ENCODE measurements at regions not wholly inside any gene's neighbourhood (a gene's known extent, or its start where the extent isn't known, plus 50 kb on each side); places are given as distances from the start of the nearest gene placed in this dataset.

DNA sequence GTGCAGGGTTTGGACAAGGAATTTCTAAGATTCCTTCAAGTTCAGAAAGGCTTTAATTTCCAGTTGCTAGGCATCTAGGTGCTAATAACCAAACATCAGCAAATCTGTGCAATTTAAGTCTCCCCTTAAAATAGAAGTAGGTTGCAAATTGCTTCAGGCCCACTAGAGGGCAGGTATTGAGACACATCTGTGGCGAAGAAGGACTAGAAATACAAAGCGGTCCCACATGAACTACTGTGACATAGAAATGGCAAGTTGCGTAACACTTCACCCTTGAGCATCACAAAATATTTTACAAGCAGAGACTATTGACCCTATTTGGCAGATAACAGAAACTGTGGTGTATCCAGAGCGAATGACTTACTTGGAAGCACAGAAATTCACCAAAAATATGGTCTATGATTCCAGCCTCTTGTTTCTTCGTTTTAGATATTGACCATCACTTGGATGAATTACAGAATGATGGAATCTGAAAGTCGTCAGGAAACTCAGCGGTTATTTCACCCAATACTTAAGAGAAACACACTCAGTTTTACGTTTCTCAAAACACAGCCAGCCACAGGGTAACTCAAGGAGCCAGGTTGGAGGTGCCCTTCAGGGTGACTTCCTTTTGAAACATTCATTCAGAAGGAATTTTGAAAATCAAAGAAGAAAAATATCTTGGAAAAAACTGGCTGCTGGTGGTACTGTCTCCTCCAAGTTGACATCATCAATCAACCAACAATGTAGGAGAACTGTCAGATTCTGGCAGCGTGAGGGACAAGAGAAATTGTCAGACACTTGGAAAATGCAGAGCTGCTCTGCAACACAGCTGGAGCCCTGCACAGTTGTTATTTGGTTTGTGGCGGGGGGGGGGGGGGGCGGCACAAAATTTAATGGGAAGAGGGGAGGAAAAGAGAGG lies 256.3 kb upstream of the MINDY3 start:
- peak; percentile 5 for DNase-seq (ENCODE audit: low read depth)
- peak; percentile 69 for TF ChIP-seq CTCF (IDR thresholded peaks at IDR 0.05; ENCODE audit: low read depth, low read length, missing control alignments)
- H3K4me3 ChIP-seq (ENCODE audit: low read depth, low read length) = no peak overlapping the region

- no peak overlapping the region for H3K4me3 ChIP-seq (ENCODE audit: low read depth, low read length)
- no peak for DNase-seq (ENCODE audit: low read depth)
- no peak for TF ChIP-seq CTCF (IDR thresholded peaks at IDR 0.05; ENCODE audit: low read depth, low read length, missing control alignments)
Measured at GRCh38 chr10:16117305-16117695, 257.0 kb upstream of the MINDY3 start.

GRCh38 chr10:16119445-16119844 lies 259.1 kb upstream of the MINDY3 start:
- no peak overlapping the region for H3K4me3 ChIP-seq (ENCODE audit: low read depth, low read length)
- DNase-seq (ENCODE audit: low read depth) = no peak
- TF ChIP-seq CTCF (IDR thresholded peaks at IDR 0.05; ENCODE audit: low read depth, low read length, missing control alignments) = no peak

DNA sequence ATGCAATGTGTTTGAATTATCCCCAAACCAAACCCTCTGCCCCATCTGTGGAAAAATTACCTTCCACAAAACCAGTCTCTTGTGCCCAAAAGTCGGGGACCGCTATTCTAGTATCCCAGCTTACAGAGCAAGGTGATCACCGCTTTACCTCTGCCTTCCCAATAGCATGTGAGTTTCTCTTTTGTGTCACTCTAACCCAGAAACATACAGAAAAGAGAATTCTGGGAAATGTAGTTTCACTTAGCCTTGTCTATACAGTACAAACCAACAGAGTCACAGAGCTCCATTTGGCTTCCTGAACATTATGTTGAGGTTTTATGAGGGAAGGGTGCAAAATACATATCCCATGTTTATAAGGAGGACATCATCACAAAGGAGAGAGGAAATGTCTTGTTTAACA lies 260.3 kb upstream of the MINDY3 start:
- H3K4me3 ChIP-seq (ENCODE audit: low read depth, low read length) = no peak overlapping the region
- DNase-seq (ENCODE audit: low read depth) = no peak
- no peak for TF ChIP-seq CTCF (IDR thresholded peaks at IDR 0.05; ENCODE audit: low read depth, low read length, missing control alignments)

GRCh38 chr10:16141499-16141898 lies 281.2 kb upstream of the MINDY3 start:
- TF ChIP-seq CTCF (IDR thresholded peaks at IDR 0.05; ENCODE audit: low read depth, low read length, missing control alignments) = no peak
- H3K4me3 ChIP-seq (ENCODE audit: low read depth, low read length) = no peak overlapping the region
- DNase-seq (ENCODE audit: low read depth) = no peak

- no peak overlapping the region for H3K4me3 ChIP-seq (ENCODE audit: low read depth, low read length)
- DNase-seq (ENCODE audit: low read depth) = no peak
- TF ChIP-seq CTCF (IDR thresholded peaks at IDR 0.05; ENCODE audit: low read depth, low read length, missing control alignments) = no peak
Measured at GRCh38 chr10:16146993-16147392, 286.7 kb upstream of the MINDY3 start.

DNA sequence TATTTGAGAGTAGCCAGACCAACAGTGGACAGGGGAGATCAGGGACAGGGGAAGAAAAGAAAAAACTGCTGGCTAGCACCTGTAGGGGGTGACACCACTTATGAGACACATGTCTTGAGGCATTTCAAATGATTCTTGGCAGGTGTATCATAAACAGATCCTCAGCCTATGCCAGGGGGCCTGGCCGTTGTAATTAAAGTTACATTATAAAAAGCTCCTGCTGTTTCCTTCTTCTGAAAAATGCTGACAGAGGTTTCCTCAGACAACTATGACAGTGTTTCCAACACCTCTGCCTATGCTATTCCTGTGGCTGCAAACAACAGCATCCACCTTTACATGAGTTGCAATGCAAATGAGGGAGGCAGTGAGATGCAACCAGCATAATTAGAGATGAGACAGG lies 281.0 kb upstream of the PTER start:
- no peak for DNase-seq (ENCODE audit: low read depth)
- TF ChIP-seq CTCF (IDR thresholded peaks at IDR 0.05; ENCODE audit: low read depth, low read length, missing control alignments) = no peak

More for the DNA sequence above, 281.0 kb upstream of the PTER start:
- no peak overlapping the region for H3K4me3 ChIP-seq (ENCODE audit: low read depth, low read length)

All from GM12864 (cell line).